Heart right ventricle (tissue), 16 donors: ENCODE measurements at regions not wholly inside any gene's neighbourhood (a gene's known extent, or its start where the extent isn't known, plus 50 kb on each side); places are given as distances from the start of the nearest gene placed in this dataset.
A peak's percentile ranks its signal among the peaks of the same experiment; 100 is the strongest.

ENCODE experiments used
- ATAC-seq, 8 donors: fragments of 200-7000 bp; cut with Tn5 transposase; one replicate each; pipeline ENCODE4 v1.9.1; 2020; ENCODE audit warnings: mild to moderate bottlenecking in 8 of 8, moderate library complexity in 8 of 8, moderate number of reproducible peaks in 1 of 8
- DNase-seq, 2 donors: peaks; one replicate each; pipeline ENCODE4 v3.0.0-alpha.2; 2020
- H3K27ac ChIP-seq, 10 donors: fragments of 200-600 bp; sonication (generic) in 2 of 10; one replicate each; pipeline versions ENCODE4 v1.5.0 to v1.8.0; 2020 to 2022; ENCODE audit warnings: mild to moderate bottlenecking in 3 of 10
- H3K27me3 ChIP-seq, 7 donors: fragments of 200-600 bp; one replicate each; pipeline ENCODE4 v1.8.0; 2021 to 2022; ENCODE audit warnings: mild to moderate bottlenecking in 2 of 7
- H3K36me3 ChIP-seq, 9 donors: fragments of 200-600 bp; sonication (generic) in 1 of 9; one replicate each; pipeline versions ENCODE4 v1.5.0 to v1.8.0; 2020 to 2022; ENCODE audit warnings: mild to moderate bottlenecking in 2 of 9
- H3K4me1 ChIP-seq, 9 donors: fragments of 200-600 bp; sonication (generic) in 1 of 9; one replicate each; pipeline versions ENCODE4 v1.5.0 to v1.8.0; 2020 to 2022; ENCODE audit warnings: mild to moderate bottlenecking in 4 of 9
- H3K4me3 ChIP-seq, 10 donors: fragments of 200-600 bp; sonication (generic) in 2 of 10; one replicate each; pipeline versions ENCODE4 v1.5.0 to v1.8.0; 2020 to 2022; ENCODE audit warnings: mild to moderate bottlenecking in 7 of 10, moderate library complexity in 2 of 10
- H3K9me3 ChIP-seq, 11 donors: fragments of 200-600 bp in 10 of 11; sonication (generic) in 2 of 11; one replicate each; pipeline versions ENCODE4 v1.5.0 to v1.8.0; 2013 to 2022; ENCODE audit warnings: mild to moderate bottlenecking in 2 of 11, control low read depth in 1 of 11, moderate library complexity in 1 of 11
- WGBS, 2 donors: extraction: QIAGEN DNeasy Blood & Tissue Kit; methylation state at CpG; one replicate each; pipeline ENCODE4 v1.1.7; 2013; ENCODE audit warnings: inconsistent platforms in 1 of 2; 5-methylcytosine and 5-hydroxymethylcytosine counted together
- intact Hi-C, 10 donors: fragments of 100-400 bp; cut with DNase I; formaldehyde crosslinking; loops; one replicate each; pipeline versions ENCODE4 v1.11.1 to v1.14.2; 2022
- TF ChIP-seq, protein P1 (sequence below), 9 donors: fragments of 200-600 bp; sonication (generic) in 2 of 9; IDR thresholded peaks; one replicate each; pipeline versions ENCODE4 v1.5.0 to v1.8.0; 2021 to 2022; ENCODE audit warnings: antibody characterized with exemption in 9 of 9, mild to moderate bottlenecking in 5 of 9, moderate library complexity in 1 of 9
- donor health status: Arrhythmogenic right ventricular cardiomyopathy.
- donor health status: ischemic (EF 13 %, LVEDD 7.1; RV severe dilation, severe dysfunction).
- donor health status: healthy with polysubstance abuse.
- donor health status: DM: no; HTN: yes; CAD: no.
- donor health status: DM: no; HTN: no; CAD: no.
- donor health status: ischemic (EF 25% LVEDD 6.9; RV normal size, moderate dysfunction).
- donor health status: ischemic (EF 25% LVEDD 5.7; RV mildly dilated, moderate dysfunction).
- donor health status: healthy.
- donor health status: DM: yes; HTN: yes; CAD: no.
- donor health status: Ischemic cardiomyopathy.
- donor health status: ischemic (EF 35%, LVEDD 5.7; RV mildly dilated, moderate dysfunction).
- donor health status: nonischemic (EF 11% LVEDD 7.7; RV severe dilation, severe dysfunction).
- donor health status: DM: yes; HTN: yes; CAD: no.
- donor health status: PGD.
- donor health status: ischemic (EF 29% LVEDD 5.4; RV normal size, mild dysfunction).
- donor health status: nonischemic (EF 23%, LVEDD 6.1; RV moderate dilation, normal function).

DNA sequence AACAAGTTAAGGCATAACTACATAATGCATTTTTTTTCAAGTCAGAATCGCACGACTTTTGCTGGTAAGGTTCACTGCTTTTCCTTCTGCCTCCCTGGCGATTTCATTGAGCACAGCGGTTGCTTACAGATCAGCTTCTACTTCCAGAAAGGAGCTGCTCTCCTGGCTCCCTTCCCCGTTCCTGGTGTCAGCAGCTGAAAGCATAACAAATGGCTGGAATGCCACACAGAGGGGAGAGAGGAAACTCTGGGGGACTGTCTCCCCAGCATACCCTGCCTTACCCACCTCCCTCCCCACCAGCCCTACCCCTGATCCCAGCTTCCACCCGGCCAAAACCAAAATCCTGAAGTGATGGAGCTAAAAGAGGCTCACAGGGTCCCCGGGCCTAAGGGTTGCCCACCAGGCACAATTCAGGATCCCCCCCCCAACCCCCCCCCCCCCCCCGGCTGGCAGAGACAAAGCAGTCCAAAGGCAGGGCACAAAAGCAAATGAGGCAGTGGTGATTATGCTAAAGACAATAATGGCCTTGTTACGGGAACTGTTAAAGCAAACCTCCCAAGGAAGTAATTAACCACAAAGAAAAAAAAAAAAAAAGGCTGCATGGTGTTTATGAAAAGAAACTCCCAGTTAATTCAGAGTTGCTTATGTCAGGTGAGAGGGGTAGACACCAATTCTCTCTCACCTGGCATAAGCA lies 126.1 kb upstream of the WWC1 start:
- TF ChIP-seq, protein P1, sequence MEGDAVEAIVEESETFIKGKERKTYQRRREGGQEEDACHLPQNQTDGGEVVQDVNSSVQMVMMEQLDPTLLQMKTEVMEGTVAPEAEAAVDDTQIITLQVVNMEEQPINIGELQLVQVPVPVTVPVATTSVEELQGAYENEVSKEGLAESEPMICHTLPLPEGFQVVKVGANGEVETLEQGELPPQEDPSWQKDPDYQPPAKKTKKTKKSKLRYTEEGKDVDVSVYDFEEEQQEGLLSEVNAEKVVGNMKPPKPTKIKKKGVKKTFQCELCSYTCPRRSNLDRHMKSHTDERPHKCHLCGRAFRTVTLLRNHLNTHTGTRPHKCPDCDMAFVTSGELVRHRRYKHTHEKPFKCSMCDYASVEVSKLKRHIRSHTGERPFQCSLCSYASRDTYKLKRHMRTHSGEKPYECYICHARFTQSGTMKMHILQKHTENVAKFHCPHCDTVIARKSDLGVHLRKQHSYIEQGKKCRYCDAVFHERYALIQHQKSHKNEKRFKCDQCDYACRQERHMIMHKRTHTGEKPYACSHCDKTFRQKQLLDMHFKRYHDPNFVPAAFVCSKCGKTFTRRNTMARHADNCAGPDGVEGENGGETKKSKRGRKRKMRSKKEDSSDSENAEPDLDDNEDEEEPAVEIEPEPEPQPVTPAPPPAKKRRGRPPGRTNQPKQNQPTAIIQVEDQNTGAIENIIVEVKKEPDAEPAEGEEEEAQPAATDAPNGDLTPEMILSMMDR (IDR thresholded peaks at IDR 0.05), result no peak
- 29 to 35% methylated on average over 9 of the region's 9 CpGs for WGBS, 2 donors
- Histone ChIP-seq H3K4me3 (no peak overlapping the region), H3K36me3 (peaks cover 0 to 3% (median 0%) of the 10 kb centered on the region in 9 donors), H3K4me1 (peaks cover 0 to 52% (median 16%) of the 10 kb centered on the region in 9 donors), H3K27ac (peak overlapping the region in 6 of 10 donors; percentile 0 to 41 (median 34)), H3K9me3 (no peaks in the 10 kb centered on the region), H3K27me3 (no peaks in the 10 kb centered on the region)
- no peak for ATAC-seq
- intact Hi-C loops, result no loop called here
- no peak for DNase-seq

DNA sequence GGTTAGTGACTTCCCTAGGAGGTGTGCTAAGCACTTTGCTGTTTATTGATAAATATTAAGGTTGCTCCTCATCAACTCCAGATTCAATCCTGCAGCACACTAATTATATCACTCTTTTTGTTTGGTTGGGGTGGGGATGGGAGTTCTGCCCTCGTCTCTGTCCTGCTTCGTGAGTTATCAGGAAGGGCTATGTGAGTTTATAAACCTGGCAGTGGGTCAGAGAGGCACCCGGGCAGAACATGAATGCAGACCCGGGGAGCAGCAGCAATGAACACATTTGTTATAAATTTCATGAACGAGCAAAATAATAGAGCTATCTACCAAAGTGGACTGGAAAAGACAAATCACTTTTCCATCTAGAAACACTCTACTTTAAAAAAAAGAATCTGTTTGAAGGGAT lies 125.5 kb upstream of the WWC1 start:
- Histone ChIP-seq H3K4me3 (no peak overlapping the region), H3K36me3 (peaks cover 0 to 3% (median 0%) of the 10 kb centered on the region in 9 donors), H3K27ac (peak overlapping the region in 5 of 10 donors; percentile 1 to 36 (median 20)), H3K4me1 (peaks cover 0 to 58% (median 22%) of the 10 kb centered on the region in 9 donors), H3K9me3 (no peaks in the 10 kb centered on the region), H3K27me3 (no peaks in the 10 kb centered on the region)
- TF ChIP-seq, protein P1 (IDR thresholded peaks at IDR 0.05), result no peak
- intact Hi-C loops, result no loop called here
- DNase-seq (no peak), ATAC-seq (peak in 2 of 8 donors; percentile 50 to 51)
- WGBS, 2 donors, result 25 to 28% methylated on average over 5 of the region's 5 CpGs

GRCh38 chr5:168167338-168167737 lies 124.1 kb upstream of the WWC1 start:
- ATAC-seq, result no peak
- no peaks in the 10 kb centered on the region for H3K9me3 ChIP-seq
- H3K27ac ChIP-seq, result peak overlapping the region in 1 of 10 donors; percentile 1
- TF ChIP-seq, protein P1 (IDR thresholded peaks at IDR 0.05), result no peak
- no peak for DNase-seq
- H3K27me3 ChIP-seq, result no peaks in the 10 kb centered on the region
- H3K4me1 ChIP-seq, result peaks cover 0 to 71% (median 32%) of the 10 kb centered on the region in 9 donors
- H3K4me3 ChIP-seq, result no peak overlapping the region
- intact Hi-C loops, result no loop called here
- 85 to 92% methylated on average over 7 of the region's 7 CpGs for WGBS, 2 donors
- peaks cover 0 to 2% (median 0%) of the 10 kb centered on the region in 9 donors for H3K36me3 ChIP-seq

DNA sequence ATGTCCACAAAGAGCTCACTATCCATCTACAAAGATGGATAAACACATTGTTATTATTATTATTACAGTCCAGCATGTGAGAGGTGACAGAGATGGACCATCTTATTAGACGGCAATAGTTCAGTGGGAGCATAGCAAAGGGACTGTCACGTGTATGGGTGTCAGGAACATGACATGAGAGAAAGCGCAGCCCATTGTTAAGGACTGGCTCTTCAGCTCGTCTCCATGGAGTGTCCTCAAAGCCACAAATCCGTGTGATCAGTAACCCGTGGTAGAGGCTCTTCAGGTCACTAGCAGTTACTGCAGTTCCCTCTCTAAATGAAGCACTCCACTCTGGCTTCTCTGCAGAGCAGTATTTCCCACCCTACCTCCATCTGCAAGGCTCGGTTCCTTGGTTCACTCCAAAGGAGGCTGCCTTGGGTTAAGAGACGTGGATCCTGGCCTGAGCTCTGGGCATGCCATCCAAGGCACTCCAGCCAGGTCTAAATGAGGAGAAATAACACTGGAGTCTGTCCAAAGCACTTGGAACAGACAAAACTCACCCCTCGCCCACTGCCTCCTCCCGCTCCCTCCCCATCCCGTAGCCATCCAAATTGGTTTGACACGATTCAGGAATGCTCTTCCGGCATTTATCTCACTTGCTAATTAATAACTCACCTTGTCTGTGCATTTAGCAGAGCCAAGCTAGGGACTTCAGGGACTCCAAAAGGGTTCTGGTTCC lies 122.3 kb upstream of the WWC1 start:
- no peak for DNase-seq
- peak; percentile 30 to 73 (median 54) for ATAC-seq

More for the DNA sequence above, 122.3 kb upstream of the WWC1 start:
- Histone ChIP-seq H3K36me3 (no peaks in the 10 kb centered on the region), H3K4me3 (no peak overlapping the region), H3K4me1 (peaks cover 2 to 77% (median 39%) of the 10 kb centered on the region in 9 donors), H3K27me3 (no peaks in the 10 kb centered on the region), H3K27ac (peak overlapping the region in 7 of 10 donors; percentile 27 to 81 (median 58)), H3K9me3 (no peaks in the 10 kb centered on the region)
- intact Hi-C loops, result no loop called here
- TF ChIP-seq, protein P1 (IDR thresholded peaks at IDR 0.05), result no peak
- 45 to 52% methylated on average over 13 of the region's 13 CpGs for WGBS, 2 donors
